Activated naive CD4-positive, alpha-beta T cell treated with anti-CD3 and anti-CD28 coated beads, Interleukin-2, amount 10 ng/mL, durations not matched to agents 7 days and 5 days (primary cell): ENCODE measurements at regions not wholly inside any gene's neighbourhood (a gene's known extent, or its start where the extent isn't known, plus 50 kb on each side); places are given as distances from the start of the nearest gene placed in this dataset.

ENCODE experiments used
- CTCF ChIA-PET: fragments of 350-600 bp; sonication (Branson Sonifier 250); formaldehyde crosslinking; loops from one replicate; lab custom pipeline; 2021; ENCODE audit warnings: antibody characterized with exemption; lab: Charles Lee
- DNase-seq: peaks from one replicate; pipeline ENCODE4 v3.0.0-alpha.2; 2020
- H3K27ac Mint-ChIP-seq: one replicate; pipeline ENCODE4 v1.8.0; 2021; ENCODE audit warnings: mild to moderate bottlenecking, moderate library complexity, mixed read lengths
- H3K27me3 Mint-ChIP-seq: one replicate; pipeline ENCODE4 v1.8.0; 2021; ENCODE audit warnings: mild to moderate bottlenecking, mixed read lengths
- H3K36me3 Mint-ChIP-seq: one replicate; pipeline ENCODE4 v1.8.0; 2021; ENCODE audit warnings: mixed read lengths
- H3K4me1 Mint-ChIP-seq: one replicate; pipeline ENCODE4 v1.8.0; 2021; ENCODE audit warnings: mixed read lengths
- H3K4me3 Mint-ChIP-seq: one replicate; pipeline ENCODE4 v1.8.0; 2021; ENCODE audit warnings: mild to moderate bottlenecking, moderate library complexity, mixed read lengths
- H3K9me3 Mint-ChIP-seq: one replicate; pipeline ENCODE4 v1.8.0; 2021; ENCODE audit warnings: mixed read lengths

GRCh38 chr2:239601201-239601851 is 200.5 kb upstream of the HDAC4 start:
- no peak for DNase-seq
- Mint-ChIP-seq H3K4me1 (peaks cover 10% of the 10 kb centered on the region), H3K36me3 (no peaks in the 10 kb centered on the region), H3K4me3 (no peak overlapping the region), H3K27ac (no peak overlapping the region), H3K27me3 (peaks cover 27% of the 10 kb centered on the region), H3K9me3 (no peaks in the 10 kb centered on the region)
- CTCF ChIA-PET, result no interaction called here

- Mint-ChIP-seq H3K4me1 (peaks cover 10% of the 10 kb centered on the region), H3K27me3 (peaks cover 23% of the 10 kb centered on the region), H3K27ac (no peak overlapping the region), H3K9me3 (no peaks in the 10 kb centered on the region), H3K36me3 (no peaks in the 10 kb centered on the region), H3K4me3 (no peak overlapping the region)
- CTCF ChIA-PET, result no interaction called here
- DNase-seq, result no peak
Observed at GRCh38 chr2:239600650-239601049, 199.8 kb upstream of the HDAC4 start.

GRCh38 chr2:239600001-239600593 is 199.3 kb upstream of the HDAC4 start:
- H3K27ac Mint-ChIP-seq, result no peak overlapping the region
- peaks cover 23% of the 10 kb centered on the region for H3K27me3 Mint-ChIP-seq
- peaks cover 10% of the 10 kb centered on the region for H3K4me1 Mint-ChIP-seq
- no peak overlapping the region for H3K4me3 Mint-ChIP-seq
- H3K36me3 Mint-ChIP-seq, result no peaks in the 10 kb centered on the region
- H3K9me3 Mint-ChIP-seq, result no peaks in the 10 kb centered on the region
- CTCF ChIA-PET, result no interaction called here
- DNase-seq, result no peak

GRCh38 chr2:239599299-239599698 is 198.5 kb upstream of the HDAC4 start:
- Mint-ChIP-seq H3K9me3 (no peaks in the 10 kb centered on the region), H3K27me3 (peaks cover 27% of the 10 kb centered on the region), H3K27ac (no peak overlapping the region), H3K4me1 (peaks cover 10% of the 10 kb centered on the region), H3K36me3 (no peaks in the 10 kb centered on the region), H3K4me3 (no peak overlapping the region)
- CTCF ChIA-PET, result no interaction called here
- no peak for DNase-seq

GRCh38 chr2:239598732-239599090 is 197.9 kb upstream of the HDAC4 start:
- Mint-ChIP-seq H3K4me1 (peaks cover 10% of the 10 kb centered on the region), H3K36me3 (no peaks in the 10 kb centered on the region), H3K27me3 (peaks cover 22% of the 10 kb centered on the region), H3K9me3 (peaks cover under 1% of the 10 kb centered on the region), H3K27ac (no peak overlapping the region), H3K4me3 (no peak overlapping the region)
- CTCF ChIA-PET, result no interaction called here
- no peak for DNase-seq

- DNase-seq, result no peak
- peaks cover 10% of the 10 kb centered on the region for H3K4me1 Mint-ChIP-seq
- no peak overlapping the region for H3K4me3 Mint-ChIP-seq
- H3K9me3 Mint-ChIP-seq, result peaks cover 6% of the 10 kb centered on the region
- CTCF ChIA-PET, result no interaction called here
- H3K27ac Mint-ChIP-seq, result no peak overlapping the region
- H3K27me3 Mint-ChIP-seq, result peaks cover 18% of the 10 kb centered on the region
- no peaks in the 10 kb centered on the region for H3K36me3 Mint-ChIP-seq
Observed at GRCh38 chr2:239598011-239598731, 197.4 kb upstream of the HDAC4 start.

- no peak for DNase-seq
- Mint-ChIP-seq H3K27ac (no peak overlapping the region), H3K4me1 (peaks cover 4% of the 10 kb centered on the region), H3K4me3 (no peak overlapping the region), H3K36me3 (no peaks in the 10 kb centered on the region), H3K27me3 (peaks cover 13% of the 10 kb centered on the region), H3K9me3 (peaks cover 12% of the 10 kb centered on the region)
- CTCF ChIA-PET, result no interaction called here
Observed at GRCh38 chr2:239597216-239597615, 196.4 kb upstream of the HDAC4 start.

GRCh38 chr2:239596792-239597191 is 196.0 kb upstream of the HDAC4 start:
- DNase-seq, result no peak
- Mint-ChIP-seq H3K4me3 (no peak overlapping the region), H3K27me3 (peaks cover 13% of the 10 kb centered on the region), H3K36me3 (no peaks in the 10 kb centered on the region), H3K9me3 (peaks cover 16% of the 10 kb centered on the region), H3K27ac (no peak overlapping the region), H3K4me1 (no peaks in the 10 kb centered on the region)
- CTCF ChIA-PET, result no interaction called here

GRCh38 chr2:239596253-239596652 is 195.4 kb upstream of the HDAC4 start:
- CTCF ChIA-PET, result no interaction called here
- Mint-ChIP-seq H3K36me3 (no peaks in the 10 kb centered on the region), H3K4me1 (no peaks in the 10 kb centered on the region), H3K9me3 (peaks cover 22% of the 10 kb centered on the region), H3K27me3 (peaks cover 9% of the 10 kb centered on the region), H3K4me3 (no peak overlapping the region), H3K27ac (no peak overlapping the region)
- DNase-seq, result no peak

GRCh38 chr2:239595726-239596125 is 194.9 kb upstream of the HDAC4 start:
- H3K9me3 Mint-ChIP-seq, result peaks cover 23% of the 10 kb centered on the region
- DNase-seq, result no peak
- H3K36me3 Mint-ChIP-seq, result no peaks in the 10 kb centered on the region
- CTCF ChIA-PET, result no interaction called here
- H3K4me1 Mint-ChIP-seq, result no peaks in the 10 kb centered on the region
- peaks cover 9% of the 10 kb centered on the region for H3K27me3 Mint-ChIP-seq
- H3K4me3 Mint-ChIP-seq, result no peak overlapping the region
- no peak overlapping the region for H3K27ac Mint-ChIP-seq

GRCh38 chr2:239594772-239595608 is 194.2 kb upstream of the HDAC4 start:
- peaks cover 9% of the 10 kb centered on the region for H3K27me3 Mint-ChIP-seq
- H3K4me1 Mint-ChIP-seq, result no peaks in the 10 kb centered on the region
- no peak for DNase-seq
- CTCF ChIA-PET, result no interaction called here
- H3K9me3 Mint-ChIP-seq, result peaks cover 24% of the 10 kb centered on the region
- no peak overlapping the region for H3K27ac Mint-ChIP-seq
- no peak overlapping the region for H3K4me3 Mint-ChIP-seq
- H3K36me3 Mint-ChIP-seq, result no peaks in the 10 kb centered on the region

GRCh38 chr2:239594019-239594771 is 193.4 kb upstream of the HDAC4 start:
- H3K27ac Mint-ChIP-seq, result no peak overlapping the region
- CTCF ChIA-PET, result no interaction called here
- no peak for DNase-seq
- H3K36me3 Mint-ChIP-seq, result no peaks in the 10 kb centered on the region
- peaks cover 24% of the 10 kb centered on the region for H3K9me3 Mint-ChIP-seq
- H3K4me1 Mint-ChIP-seq, result no peaks in the 10 kb centered on the region
- peaks cover 9% of the 10 kb centered on the region for H3K27me3 Mint-ChIP-seq
- no peak overlapping the region for H3K4me3 Mint-ChIP-seq

GRCh38 chr2:239593455-239593854 is 192.6 kb upstream of the HDAC4 start:
- no peak overlapping the region for H3K27ac Mint-ChIP-seq
- H3K4me1 Mint-ChIP-seq, result no peaks in the 10 kb centered on the region
- no peak overlapping the region for H3K4me3 Mint-ChIP-seq
- H3K36me3 Mint-ChIP-seq, result no peaks in the 10 kb centered on the region
- peaks cover 12% of the 10 kb centered on the region for H3K27me3 Mint-ChIP-seq
- DNase-seq, result no peak
- peaks cover 24% of the 10 kb centered on the region for H3K9me3 Mint-ChIP-seq
- CTCF ChIA-PET, result no interaction called here
